K562 (cell line): ENCODE measurements at regions not wholly inside any gene's neighbourhood (a gene's known extent, or its start where the extent isn't known, plus 50 kb on each side); places are given as distances from the start of the nearest gene placed in this dataset.

ENCODE experiments used
- TF ChIP-seq, protein P1 (sequence below), 2 experiments: fragments of 450-650 bp; IDR thresholded peaks; 2 replicates each; pipeline ENCODE4 v1.6.1; 2016
- TF ChIP-seq, protein P2 (sequence below), 2 experiments: IDR thresholded peaks; 2 replicates each; pipeline ENCODE4 v1.6.1; 2012; ENCODE audit warnings: improper control_type of control experiment in 2 of 2, low read depth in 2 of 2, low read length in 2 of 2, borderline replicate concordance in 1 of 2
- TF ChIP-seq, protein P3 (sequence below), 3 experiments: IDR thresholded peaks in 2 of 3; conservative IDR thresholded peaks in 1 of 3; 2 replicates each; pipeline ENCODE4 v1.5.1; 2011 to 2012; ENCODE audit warnings: low read length in 3 of 3, mild to moderate bottlenecking in 3 of 3, control low read depth in 2 of 3, improper control_type of control experiment in 1 of 3, inconsistent platforms in 1 of 3, low read depth in 1 of 3, mixed read lengths in 1 of 3, moderate library complexity in 1 of 3; ENCODE audit not compliant: insufficient read depth in 2 of 3
- TF ChIP-seq, protein P4 (sequence below), 2 experiments: IDR thresholded peaks; 2 replicates each; pipeline ENCODE4 v1.6.1; 2011; ENCODE audit warnings: borderline replicate concordance in 1 of 2, control low read depth in 1 of 2, low read depth in 1 of 2, low read length in 1 of 2, mild to moderate bottlenecking in 1 of 2, mixed read lengths in 1 of 2, moderate library complexity in 1 of 2; ENCODE audit not compliant: insufficient read depth in 1 of 2, insufficient read length in 1 of 2, poor library complexity in 1 of 2, severe bottlenecking in 1 of 2; ENCODE audit errors: extremely low read depth in 1 of 2

DNA sequence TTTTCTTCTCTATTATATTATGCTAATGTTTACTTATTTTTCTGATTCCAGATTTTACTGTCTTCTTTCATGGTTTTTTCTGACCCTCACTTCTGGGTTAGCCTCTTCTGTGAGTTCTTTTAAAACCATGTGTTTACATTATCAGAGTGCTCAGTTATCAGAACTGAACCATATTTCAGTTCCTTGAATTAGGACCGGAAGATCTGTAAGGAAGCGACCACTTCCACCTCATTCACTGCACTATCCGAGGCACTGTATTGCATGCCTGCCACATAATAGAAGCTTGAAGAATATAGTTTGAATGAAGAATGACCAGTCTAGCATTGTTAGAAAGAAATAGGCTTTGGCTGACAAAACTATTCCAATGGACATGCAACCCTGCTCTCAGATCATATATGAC, 281.0 kb upstream of the DEPDC1 start:
- TF ChIP-seq, protein P1, sequence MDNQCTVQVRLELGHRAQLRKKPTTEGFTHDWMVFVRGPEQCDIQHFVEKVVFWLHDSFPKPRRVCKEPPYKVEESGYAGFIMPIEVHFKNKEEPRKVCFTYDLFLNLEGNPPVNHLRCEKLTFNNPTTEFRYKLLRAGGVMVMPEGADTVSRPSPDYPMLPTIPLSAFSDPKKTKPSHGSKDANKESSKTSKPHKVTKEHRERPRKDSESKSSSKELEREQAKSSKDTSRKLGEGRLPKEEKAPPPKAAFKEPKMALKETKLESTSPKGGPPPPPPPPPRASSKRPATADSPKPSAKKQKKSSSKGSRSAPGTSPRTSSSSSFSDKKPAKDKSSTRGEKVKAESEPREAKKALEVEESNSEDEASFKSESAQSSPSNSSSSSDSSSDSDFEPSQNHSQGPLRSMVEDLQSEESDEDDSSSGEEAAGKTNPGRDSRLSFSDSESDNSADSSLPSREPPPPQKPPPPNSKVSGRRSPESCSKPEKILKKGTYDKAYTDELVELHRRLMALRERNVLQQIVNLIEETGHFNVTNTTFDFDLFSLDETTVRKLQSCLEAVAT (IDR thresholded peaks at IDR 0.05) = no peak
- TF ChIP-seq, protein P2, sequence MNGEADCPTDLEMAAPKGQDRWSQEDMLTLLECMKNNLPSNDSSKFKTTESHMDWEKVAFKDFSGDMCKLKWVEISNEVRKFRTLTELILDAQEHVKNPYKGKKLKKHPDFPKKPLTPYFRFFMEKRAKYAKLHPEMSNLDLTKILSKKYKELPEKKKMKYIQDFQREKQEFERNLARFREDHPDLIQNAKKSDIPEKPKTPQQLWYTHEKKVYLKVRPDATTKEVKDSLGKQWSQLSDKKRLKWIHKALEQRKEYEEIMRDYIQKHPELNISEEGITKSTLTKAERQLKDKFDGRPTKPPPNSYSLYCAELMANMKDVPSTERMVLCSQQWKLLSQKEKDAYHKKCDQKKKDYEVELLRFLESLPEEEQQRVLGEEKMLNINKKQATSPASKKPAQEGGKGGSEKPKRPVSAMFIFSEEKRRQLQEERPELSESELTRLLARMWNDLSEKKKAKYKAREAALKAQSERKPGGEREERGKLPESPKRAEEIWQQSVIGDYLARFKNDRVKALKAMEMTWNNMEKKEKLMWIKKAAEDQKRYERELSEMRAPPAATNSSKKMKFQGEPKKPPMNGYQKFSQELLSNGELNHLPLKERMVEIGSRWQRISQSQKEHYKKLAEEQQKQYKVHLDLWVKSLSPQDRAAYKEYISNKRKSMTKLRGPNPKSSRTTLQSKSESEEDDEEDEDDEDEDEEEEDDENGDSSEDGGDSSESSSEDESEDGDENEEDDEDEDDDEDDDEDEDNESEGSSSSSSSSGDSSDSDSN (IDR thresholded peaks at IDR 0.05; ENCODE audit: borderline replicate concordance in 1 of 2, low read depth in 2 of 2, low read length in 2 of 2) = no peak
- TF ChIP-seq, protein P3, sequence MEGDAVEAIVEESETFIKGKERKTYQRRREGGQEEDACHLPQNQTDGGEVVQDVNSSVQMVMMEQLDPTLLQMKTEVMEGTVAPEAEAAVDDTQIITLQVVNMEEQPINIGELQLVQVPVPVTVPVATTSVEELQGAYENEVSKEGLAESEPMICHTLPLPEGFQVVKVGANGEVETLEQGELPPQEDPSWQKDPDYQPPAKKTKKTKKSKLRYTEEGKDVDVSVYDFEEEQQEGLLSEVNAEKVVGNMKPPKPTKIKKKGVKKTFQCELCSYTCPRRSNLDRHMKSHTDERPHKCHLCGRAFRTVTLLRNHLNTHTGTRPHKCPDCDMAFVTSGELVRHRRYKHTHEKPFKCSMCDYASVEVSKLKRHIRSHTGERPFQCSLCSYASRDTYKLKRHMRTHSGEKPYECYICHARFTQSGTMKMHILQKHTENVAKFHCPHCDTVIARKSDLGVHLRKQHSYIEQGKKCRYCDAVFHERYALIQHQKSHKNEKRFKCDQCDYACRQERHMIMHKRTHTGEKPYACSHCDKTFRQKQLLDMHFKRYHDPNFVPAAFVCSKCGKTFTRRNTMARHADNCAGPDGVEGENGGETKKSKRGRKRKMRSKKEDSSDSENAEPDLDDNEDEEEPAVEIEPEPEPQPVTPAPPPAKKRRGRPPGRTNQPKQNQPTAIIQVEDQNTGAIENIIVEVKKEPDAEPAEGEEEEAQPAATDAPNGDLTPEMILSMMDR (IDR thresholded peaks at IDR 0.05 in 2 of 3, conservative IDR thresholded peaks at IDR 0.05 in 1 of 3; ENCODE audit: insufficient read depth in 2 of 3, low read depth in 1 of 3, low read length in 3 of 3) = no peak
- TF ChIP-seq, protein P4, sequence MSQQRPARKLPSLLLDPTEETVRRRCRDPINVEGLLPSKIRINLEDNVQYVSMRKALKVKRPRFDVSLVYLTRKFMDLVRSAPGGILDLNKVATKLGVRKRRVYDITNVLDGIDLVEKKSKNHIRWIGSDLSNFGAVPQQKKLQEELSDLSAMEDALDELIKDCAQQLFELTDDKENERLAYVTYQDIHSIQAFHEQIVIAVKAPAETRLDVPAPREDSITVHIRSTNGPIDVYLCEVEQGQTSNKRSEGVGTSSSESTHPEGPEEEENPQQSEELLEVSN (IDR thresholded peaks at IDR 0.05; ENCODE audit: borderline replicate concordance in 1 of 2, extremely low read depth in 1 of 2, insufficient read depth in 1 of 2, insufficient read length in 1 of 2, low read depth in 1 of 2, low read length in 1 of 2, poor library complexity in 1 of 2, severe bottlenecking in 1 of 2) = no peak
